K562 (cell line): ENCODE measurements at regions not wholly inside any gene's neighbourhood (a gene's known extent, or its start where the extent isn't known, plus 50 kb on each side); places are given as distances from the start of the nearest gene placed in this dataset.

Experiments
- ATAC-seq: fragments of 200-7000 bp; cut with Tn5 transposase; 3 replicates; pipeline ENCODE4 v1.9.1; 2020; ENCODE audit warnings: moderate library complexity
- BruUV-seq: library from RNA; stranded (reverse); fragments of 400-500 nt; replicated peaks from 2 replicates; lab custom pipeline; 2021; lab: Mats Ljungman, UMichigan
- CTCF ChIA-PET: fragments of 300-600 bp; formaldehyde crosslinking; extraction: SDS; loops from one replicate; lab custom pipeline; 2021; ENCODE audit warnings: low intra/inter-chr PET ratio; lab: Yijun Ruan, JAX
- POLR2A ChIA-PET: fragments of 300-600, 350-650 bp; sonication (Branson Sonifier 250); formaldehyde crosslinking; extraction: SDS; loops from one replicate; lab custom pipeline; 2021; ENCODE audit warnings: antibody characterized with exemption, inconsistent platforms; lab: Yijun Ruan, JAX
- DNase-seq, 4 experiments: peaks; one replicate each; pipeline versions ENCODE4 v3.0.0 to v3.0.0-alpha.2; 2011 to 2018; ENCODE audit warnings: low spot score in 3 of 4, mixed read lengths in 3 of 4; ENCODE audit errors: extremely low read depth in 1 of 4
- FAIRE-seq: peaks from 2 replicates; lab custom pipeline; 2011; peaks lifted over from hg19 to GRCh38; lab: Jason Lieb, UNC
- H2AFZ ChIP-seq: 2 replicates; pipeline ENCODE4 v1.6.0; 2011; ENCODE audit warnings: low read depth, low read length, control low read depth, inconsistent platforms
- H3K27ac ChIP-seq: fragments of 200-600 bp; 3 replicates; pipeline ENCODE4 v1.8.0; 2011; ENCODE audit warnings: low read depth, mild to moderate bottlenecking, control low read depth, inconsistent platforms, low read length, moderate library complexity, mixed read lengths; ENCODE audit errors: extremely low read depth
- H3K27me3 ChIP-seq, 2 experiments: fragments of 300-600 bp in 1 of 2; 2 replicates in 1 of 2; 3 replicates in 1 of 2; pipeline versions ENCODE4 v1.6.0 to v1.8.0; 2011; ENCODE audit warnings: inconsistent platforms in 2 of 2, low read length in 2 of 2, mild to moderate bottlenecking in 1 of 2, mixed read lengths in 1 of 2, moderate library complexity in 1 of 2; ENCODE audit not compliant: control insufficient read depth in 2 of 2, insufficient read depth in 2 of 2
- H3K36me3 ChIP-seq: fragments of 300-600 bp; 3 replicates; pipeline ENCODE4 v1.8.0; 2011; ENCODE audit warnings: mild to moderate bottlenecking, low read length, inconsistent platforms; ENCODE audit not compliant: control insufficient read depth, insufficient read depth
- H3K4me1 ChIP-seq, 2 experiments: fragments of 200-600 bp in 1 of 2; replicated peaks in 1 of 2; 2 replicates in 1 of 2; 3 replicates in 1 of 2; pipeline versions ENCODE4 v1.5.1 to v1.8.0; 2011; ENCODE audit warnings: inconsistent platforms in 2 of 2, low read length in 2 of 2, mild to moderate bottlenecking in 1 of 2, mixed read lengths in 1 of 2, moderate library complexity in 1 of 2; ENCODE audit not compliant: control insufficient read depth in 2 of 2, insufficient read depth in 2 of 2
- H3K4me2 ChIP-seq: 2 replicates; pipeline ENCODE4 v1.6.1; 2011; ENCODE audit warnings: low read length, control low read depth, inconsistent platforms, mixed read lengths; ENCODE audit not compliant: insufficient read depth
- H3K4me3 ChIP-seq: fragments of 200-600 bp; sonication (generic), shearing (Covaris generic); 2 replicates; pipeline ENCODE4 v1.5.1; 2016; ENCODE audit warnings: control low read depth, inconsistent platforms
- H3K79me2 ChIP-seq: fragments of 200-600 bp; 3 replicates; pipeline ENCODE4 v1.8.0; 2011; ENCODE audit warnings: low read length, inconsistent platforms; ENCODE audit not compliant: control insufficient read depth, insufficient read depth
- H3K9ac ChIP-seq, 2 experiments: 2 replicates each; pipeline versions ENCODE4 v1.6.0 to v1.6.1; 2011; ENCODE audit warnings: low read depth in 2 of 2, low read length in 2 of 2, control low read depth in 1 of 2, inconsistent platforms in 1 of 2, mild to moderate bottlenecking in 1 of 2, mixed read lengths in 1 of 2; ENCODE audit not compliant: insufficient read depth in 1 of 2
- H3K9me1 ChIP-seq: one replicate; pipeline ENCODE4 v1.6.0; 2011; ENCODE audit warnings: inconsistent platforms, mild to moderate bottlenecking, low read length, moderate library complexity; ENCODE audit not compliant: control insufficient read depth, insufficient read depth
- H3K9me3 ChIP-seq: replicated peaks from 2 replicates; pipeline ENCODE4 v1.5.1; 2011; ENCODE audit warnings: low read depth, low read length, inconsistent platforms; ENCODE audit not compliant: control insufficient read depth, insufficient read depth
- H4K20me1 ChIP-seq: replicated peaks from 2 replicates; pipeline ENCODE4 v1.6.1; 2011; ENCODE audit warnings: low read length, inconsistent platforms, mixed read lengths; ENCODE audit not compliant: control insufficient read depth, insufficient read depth
- GABPA ChIP-seq: fragments of 200-800 bp; sonication (Bioruptor generic); conservative IDR thresholded peaks from 2 replicates; pipeline ENCODE4 v1.6.1; 2016; ENCODE audit warnings: low read depth, missing genetic modification characterization, missing compliant biosample characterization
- KDM4B ChIP-seq, 2 experiments: fragments of 450-650 bp in 1 of 2; sonication (generic) in 1 of 2; IDR thresholded peaks; 2 replicates each; pipeline ENCODE4 v1.6.1; 2016 to 2017; ENCODE audit warnings: borderline replicate concordance in 2 of 2, antibody characterized with exemption in 1 of 2, low read depth in 1 of 2, mild to moderate bottlenecking in 1 of 2
- KDM5B ChIP-seq: fragments of 200-600 bp; sonication (generic); IDR thresholded peaks from 2 replicates; pipeline ENCODE4 v1.6.1; 2012; ENCODE audit warnings: low read depth, mild to moderate bottlenecking, moderate library complexity, low read length, control low read depth, inconsistent platforms; ENCODE audit not compliant: insufficient replicate concordance
- KLF16 ChIP-seq: IDR thresholded peaks from 2 replicates; pipeline ENCODE4 v1.6.1; 2016; ENCODE audit warnings: antibody characterized with exemption
- NR2C1 ChIP-seq, 2 experiments: fragments of 450-650 bp; IDR thresholded peaks; 2 replicates each; pipeline ENCODE4 v1.6.1; 2017; ENCODE audit warnings: mild to moderate bottlenecking in 2 of 2, antibody characterized with exemption in 1 of 2, inconsistent platforms in 1 of 2, missing compliant biosample characterization in 1 of 2, missing genetic modification characterization in 1 of 2
- PCBP2 ChIP-seq: fragments of 200-400 bp; formaldehyde crosslinking; IDR thresholded peaks from 2 replicates; pipeline ENCODE4 v1.6.1; 2018; ENCODE audit warnings: low read length, low read depth, mild to moderate bottlenecking, moderate library complexity; ENCODE audit not compliant: poor library complexity, severe bottlenecking
- ZNF165 ChIP-seq: fragments of 250-450 bp; sonication (Bioruptor Pico); IDR thresholded peaks from 2 replicates; pipeline ENCODE4 v1.4.0; 2020; ENCODE audit warnings: borderline replicate concordance
- ZNF3 ChIP-seq: fragments of 250-450 bp; sonication (Bioruptor Pico); IDR thresholded peaks from 2 replicates; pipeline ENCODE4 v1.5.0; 2021; ENCODE audit warnings: mild to moderate bottlenecking, moderate library complexity
- WGBS: fragments of 100-300 bp; shearing (Covaris generic); methylation state at CpG from one replicate; pipeline ENCODE4 v1.1.6; 2016; ENCODE audit warnings: low coverage, mixed read lengths; ENCODE audit not compliant: insufficient coverage; ENCODE audit errors: missing lambda C conversion rate; 5-methylcytosine and 5-hydroxymethylcytosine counted together
- in situ Hi-C: fragments of 300-500 bp; cut with MboI; formaldehyde crosslinking; loops from 4 replicates; pipeline ENCODE4 v1.15.0; 2018; ENCODE audit warnings: inconsistent platforms, mixed read lengths
- intact Hi-C: fragments of 100-400 bp; cut with micrococcal nuclease; formaldehyde crosslinking; loops from 2 replicates; pipeline ENCODE4 v1.14.2; 2022
- TF ChIP-seq, protein P1 (sequence below): fragments of 200-800 bp; sonication (Bioruptor generic); IDR thresholded peaks from 2 replicates; pipeline ENCODE4 v1.6.1; 2016; ENCODE audit warnings: missing genetic modification characterization, missing compliant biosample characterization

DNA sequence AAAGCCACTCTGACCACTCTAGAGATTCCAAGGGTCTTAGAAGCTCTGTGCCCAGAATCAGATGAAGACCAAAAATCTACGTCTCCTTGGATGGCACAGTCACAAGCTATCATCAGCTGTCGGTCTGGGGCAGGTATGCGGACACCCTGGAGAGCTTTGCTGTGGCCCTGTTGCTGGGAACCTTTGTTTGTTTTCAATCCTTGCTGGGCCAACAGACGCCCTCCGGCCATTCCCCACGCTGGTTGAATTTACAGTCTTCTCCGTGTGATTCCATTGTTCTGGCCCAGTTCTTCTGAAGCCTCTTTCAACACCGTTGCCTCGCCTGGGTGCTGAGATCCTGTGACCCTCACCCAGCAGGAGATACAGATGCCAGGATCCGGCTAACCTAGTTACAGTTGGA, 149.4 kb upstream of the PFKP start:
- Histone ChIP-seq H3K9me1 (no peaks in the 10 kb centered on the region), H4K20me1 (no peaks in the 10 kb centered on the region), H3K9ac (no peak overlapping the region), H3K79me2 (no peaks in the 10 kb centered on the region)
- POLR2A ChIA-PET = no interaction called here
- intact Hi-C loops = no loop called here
- TF ChIP-seq, protein P1, sequence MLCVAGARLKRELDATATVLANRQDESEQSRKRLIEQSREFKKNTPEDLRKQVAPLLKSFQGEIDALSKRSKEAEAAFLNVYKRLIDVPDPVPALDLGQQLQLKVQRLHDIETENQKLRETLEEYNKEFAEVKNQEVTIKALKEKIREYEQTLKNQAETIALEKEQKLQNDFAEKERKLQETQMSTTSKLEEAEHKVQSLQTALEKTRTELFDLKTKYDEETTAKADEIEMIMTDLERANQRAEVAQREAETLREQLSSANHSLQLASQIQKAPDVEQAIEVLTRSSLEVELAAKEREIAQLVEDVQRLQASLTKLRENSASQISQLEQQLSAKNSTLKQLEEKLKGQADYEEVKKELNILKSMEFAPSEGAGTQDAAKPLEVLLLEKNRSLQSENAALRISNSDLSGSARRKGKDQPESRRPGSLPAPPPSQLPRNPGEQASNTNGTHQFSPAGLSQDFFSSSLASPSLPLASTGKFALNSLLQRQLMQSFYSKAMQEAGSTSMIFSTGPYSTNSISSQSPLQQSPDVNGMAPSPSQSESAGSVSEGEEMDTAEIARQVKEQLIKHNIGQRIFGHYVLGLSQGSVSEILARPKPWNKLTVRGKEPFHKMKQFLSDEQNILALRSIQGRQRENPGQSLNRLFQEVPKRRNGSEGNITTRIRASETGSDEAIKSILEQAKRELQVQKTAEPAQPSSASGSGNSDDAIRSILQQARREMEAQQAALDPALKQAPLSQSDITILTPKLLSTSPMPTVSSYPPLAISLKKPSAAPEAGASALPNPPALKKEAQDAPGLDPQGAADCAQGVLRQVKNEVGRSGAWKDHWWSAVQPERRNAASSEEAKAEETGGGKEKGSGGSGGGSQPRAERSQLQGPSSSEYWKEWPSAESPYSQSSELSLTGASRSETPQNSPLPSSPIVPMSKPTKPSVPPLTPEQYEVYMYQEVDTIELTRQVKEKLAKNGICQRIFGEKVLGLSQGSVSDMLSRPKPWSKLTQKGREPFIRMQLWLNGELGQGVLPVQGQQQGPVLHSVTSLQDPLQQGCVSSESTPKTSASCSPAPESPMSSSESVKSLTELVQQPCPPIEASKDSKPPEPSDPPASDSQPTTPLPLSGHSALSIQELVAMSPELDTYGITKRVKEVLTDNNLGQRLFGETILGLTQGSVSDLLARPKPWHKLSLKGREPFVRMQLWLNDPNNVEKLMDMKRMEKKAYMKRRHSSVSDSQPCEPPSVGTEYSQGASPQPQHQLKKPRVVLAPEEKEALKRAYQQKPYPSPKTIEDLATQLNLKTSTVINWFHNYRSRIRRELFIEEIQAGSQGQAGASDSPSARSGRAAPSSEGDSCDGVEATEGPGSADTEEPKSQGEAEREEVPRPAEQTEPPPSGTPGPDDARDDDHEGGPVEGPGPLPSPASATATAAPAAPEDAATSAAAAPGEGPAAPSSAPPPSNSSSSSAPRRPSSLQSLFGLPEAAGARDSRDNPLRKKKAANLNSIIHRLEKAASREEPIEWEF = no peak
- TF ChIP-seq GABPA (tag) (no peak), NR2C1 (IDR thresholded peaks at IDR 0.05) (no peak), NR2C1 (tag; IDR thresholded peaks at IDR 0.05) (no peak), KDM4B (IDR thresholded peaks at IDR 0.05; ENCODE audit: borderline replicate concordance in 2 of 2, low read depth in 1 of 2) (no peak), KLF16 (no peak), PCBP2 (no peak), ZNF3 (CRISPR knock-in tag) (no peak), KDM5B (no peak), ZNF165 (no peak)
- TF ChIP-seq, all 486 proteins: peak for 0
- Histone ChIP-seq H3K9me3 (no peaks in the 10 kb centered on the region), H3K4me3 (no peak overlapping the region), H3K4me1 (no peaks in the 10 kb centered on the region), H3K27me3 (peaks cover 8 to 40% of the 10 kb centered on the region in 2 experiments; a peak in 4 of 5 replicates), H3K36me3 (no peaks in the 10 kb centered on the region), H3K4me2 (no peak overlapping the region), H2AFZ (no peak overlapping the region), H3K27ac (no peak overlapping the region)
- DNase-seq (no peak), FAIRE-seq (no peak), ATAC-seq (no peak)
- in situ Hi-C loops = no loop called here
- CTCF ChIA-PET = no interaction called here
- under 1% methylated on average over 10 of the region's 10 CpGs for whole genome bisulfite sequencing
- BruUV-seq = no TSS peak
